Testis (tissue), 2 donors: ENCODE measurements at regions not wholly inside any gene's neighbourhood (a gene's known extent, or its start where the extent isn't known, plus 50 kb on each side); places are given as distances from the start of the nearest gene placed in this dataset.

Experiments
- DNase-seq: peaks from one replicate; pipeline ENCODE4 v3.0.0-alpha.2; 2019
- H3K27ac ChIP-seq, 2 donors: fragments of 200-600 bp; sonication (generic); one replicate each; pipeline ENCODE4 v1.5.1; 2019
- H3K27me3 ChIP-seq: fragments of 200-600 bp; sonication (generic); one replicate; pipeline ENCODE4 v1.5.1; 2019
- H3K36me3 ChIP-seq: fragments of 200-600 bp; sonication (generic); one replicate; pipeline ENCODE4 v1.5.1; 2017; ENCODE audit warnings: low read depth; ENCODE audit errors: missing control alignments
- H3K4me1 ChIP-seq: fragments of 200-600 bp; sonication (generic); one replicate; pipeline ENCODE4 v1.5.1; 2019
- H3K4me3 ChIP-seq, 2 donors: fragments of 200-600 bp; sonication (generic); one replicate each; pipeline ENCODE4 v1.5.1; 2017 to 2019
- H3K9me3 ChIP-seq: fragments of 200-600 bp; sonication (generic); one replicate; pipeline ENCODE4 v1.5.1; 2017
- CTCF ChIP-seq, 3 experiments: fragments of 450-650 bp in 2 of 3; fragments of 200-600 bp in 1 of 3; sonication (generic) in 1 of 3; IDR thresholded peaks; one replicate each; pipeline ENCODE4 v1.5.1; 2016 to 2019; ENCODE audit warnings: antibody characterized with exemption in 3 of 3, mild to moderate bottlenecking in 2 of 3, moderate library complexity in 1 of 3
- POLR2A ChIP-seq: fragments of 450-650 bp; IDR thresholded peaks from one replicate; pipeline ENCODE4 v1.6.1; 2017; ENCODE audit warnings: antibody characterized with exemption, mild to moderate bottlenecking, moderate library complexity
- whole genome bisulfite sequencing, 2 donors: methylation state at CpG; one replicate each; pipeline ENCODE4 v1.1.5; 2018; 5-methylcytosine and 5-hydroxymethylcytosine counted together
- intact Hi-C: fragments of 100-400 bp; cut with DNase I; formaldehyde crosslinking; loops from one replicate; pipeline ENCODE4 v1.15.1; 2023; ENCODE audit warnings: low total_unique reads

- peaks cover 2% of the 10 kb centered on the region for H3K4me1 ChIP-seq
- 57 to 73% methylated on average over 1 of the region's 1 CpG for WGBS, 2 donors
- no peak for TF ChIP-seq POLR2A
- no peak for TF ChIP-seq CTCF (IDR thresholded peaks at IDR 0.05)
Measured at GRCh38 chr13:50345804-50346203, 330.6 kb downstream of the KCNRG start.

GRCh38 chr13:50348371-50348770, 333.1 kb downstream of the KCNRG start:
- Histone ChIP-seq H3K27ac (no peak overlapping the region), H3K9me3 (no peaks in the 10 kb centered on the region), H3K36me3 (no peaks in the 10 kb centered on the region), H3K27me3 (no peaks in the 10 kb centered on the region), H3K4me3 (no peak overlapping the region), H3K4me1 (no peaks in the 10 kb centered on the region)
- no peak for DNase-seq
- TF ChIP-seq CTCF (IDR thresholded peaks at IDR 0.05) (no peak), POLR2A (no peak)
- WGBS, 2 donors = 92 to 93% methylated on average over 4 of the region's 4 CpGs
- intact Hi-C loops = no loop called here

More at GRCh38 chr13:50345804-50346203, 330.6 kb downstream of the KCNRG start:
- no peak overlapping the region for H3K27ac ChIP-seq
- H3K36me3 ChIP-seq = no peaks in the 10 kb centered on the region
- no peak overlapping the region for H3K4me3 ChIP-seq
- intact Hi-C loops = no loop called here
- no peak for DNase-seq
- no peaks in the 10 kb centered on the region for H3K9me3 ChIP-seq
- H3K27me3 ChIP-seq = no peaks in the 10 kb centered on the region

- no peak for DNase-seq
- Histone ChIP-seq H3K4me1 (peaks cover 7% of the 10 kb centered on the region), H3K4me3 (no peak overlapping the region), H3K9me3 (no peaks in the 10 kb centered on the region), H3K36me3 (no peaks in the 10 kb centered on the region), H3K27ac (no peak overlapping the region), H3K27me3 (no peaks in the 10 kb centered on the region)
- WGBS, 2 donors = 93 to 97% methylated on average over 2 of the region's 2 CpGs
- TF ChIP-seq CTCF (IDR thresholded peaks at IDR 0.05) = no peak
- TF ChIP-seq POLR2A = no peak
- intact Hi-C loops = no loop called here
Measured at GRCh38 chr13:50352720-50353480, 337.7 kb downstream of the KCNRG start.

GRCh38 chr13:50353651-50354415, 338.6 kb downstream of the KCNRG start:
- Histone ChIP-seq H3K27me3 (no peaks in the 10 kb centered on the region), H3K9me3 (no peaks in the 10 kb centered on the region), H3K4me3 (no peak overlapping the region), H3K4me1 (peaks cover 14% of the 10 kb centered on the region), H3K36me3 (no peaks in the 10 kb centered on the region), H3K27ac (no peak overlapping the region)
- intact Hi-C loops = no loop called here
- no peak for DNase-seq
- TF ChIP-seq CTCF (IDR thresholded peaks at IDR 0.05) (no peak), POLR2A (no peak)
- WGBS, 2 donors = 69 to 71% methylated on average over 3 of the region's 3 CpGs
